HG03575 (cell line): ENCODE measurements at regions not wholly inside any gene's neighbourhood (a gene's known extent, or its start where the extent isn't known, plus 50 kb on each side); places are given as distances from the start of the nearest gene placed in this dataset.
"Not testable (repeated sequence)": the region's sequence is repeated elsewhere in the genome, so short reads cannot be mapped to it uniquely, and the experiment has no call there.

ENCODE experiments used
- ATAC-seq: cut with Tn5 transposase; IDR thresholded peaks from one replicate; pipeline ENCODE4 v1.9.1; 2021; ENCODE audit not compliant: unreplicated experiment, insufficient number of reproducible peaks, low FRiP score; ENCODE audit errors: extremely low read depth

- ATAC-seq: no peak
Observed at GRCh38 chr2:208983486-208983885, 440.4 kb upstream of the MAP2 start.

GRCh38 chr2:208984376-208985090 lies 439.3 kb upstream of the MAP2 start:
- ATAC-seq: no peak

GRCh38 chr2:208985644-208986043 lies 438.2 kb upstream of the MAP2 start:
- ATAC-seq: no peak

GRCh38 chr2:208990716-208991115 lies 433.1 kb upstream of the MAP2 start:
- ATAC-seq: no peak

DNA sequence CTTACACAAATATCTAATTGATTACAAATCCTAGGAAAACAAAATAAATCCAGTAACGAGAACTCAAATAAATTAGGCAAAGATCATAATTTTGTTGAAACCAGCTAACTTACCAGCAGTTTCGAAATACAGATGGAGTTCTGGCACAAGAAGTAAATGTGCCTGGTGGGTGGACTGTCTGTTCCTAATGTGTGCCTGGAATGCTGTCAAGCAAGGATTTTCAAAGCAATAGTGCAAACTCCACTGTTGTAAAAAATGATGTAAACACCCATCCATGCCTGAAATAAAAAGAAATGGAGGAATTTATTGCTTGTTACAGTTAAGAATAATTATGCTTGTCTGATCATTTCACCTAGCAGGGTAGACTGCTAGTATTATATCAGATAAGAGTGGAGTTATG lies 423.9 kb upstream of the MAP2 start:
- ATAC-seq: no peak

GRCh38 chr2:209002054-209002453 lies 421.8 kb upstream of the MAP2 start:
- ATAC-seq: no peak

DNA sequence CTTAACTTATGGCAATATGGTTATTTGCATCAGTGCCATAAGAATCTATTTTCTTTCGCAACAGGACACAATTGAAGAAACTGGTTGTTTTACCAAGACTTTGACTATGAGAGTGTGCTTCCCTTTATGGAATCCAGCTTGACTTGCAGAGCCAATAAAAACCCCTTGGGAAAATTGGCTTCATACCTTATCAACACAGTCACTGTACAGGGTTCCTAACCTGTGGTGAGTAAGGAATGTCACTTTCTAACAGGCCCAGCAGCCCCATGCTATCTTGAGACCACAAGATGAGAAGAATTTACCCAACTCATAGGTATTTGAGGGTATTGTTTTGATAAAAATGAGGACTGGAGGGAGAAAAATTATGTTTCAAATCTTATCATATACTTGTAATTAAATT lies 418.5 kb upstream of the MAP2 start:
- no peak for ATAC-seq

DNA sequence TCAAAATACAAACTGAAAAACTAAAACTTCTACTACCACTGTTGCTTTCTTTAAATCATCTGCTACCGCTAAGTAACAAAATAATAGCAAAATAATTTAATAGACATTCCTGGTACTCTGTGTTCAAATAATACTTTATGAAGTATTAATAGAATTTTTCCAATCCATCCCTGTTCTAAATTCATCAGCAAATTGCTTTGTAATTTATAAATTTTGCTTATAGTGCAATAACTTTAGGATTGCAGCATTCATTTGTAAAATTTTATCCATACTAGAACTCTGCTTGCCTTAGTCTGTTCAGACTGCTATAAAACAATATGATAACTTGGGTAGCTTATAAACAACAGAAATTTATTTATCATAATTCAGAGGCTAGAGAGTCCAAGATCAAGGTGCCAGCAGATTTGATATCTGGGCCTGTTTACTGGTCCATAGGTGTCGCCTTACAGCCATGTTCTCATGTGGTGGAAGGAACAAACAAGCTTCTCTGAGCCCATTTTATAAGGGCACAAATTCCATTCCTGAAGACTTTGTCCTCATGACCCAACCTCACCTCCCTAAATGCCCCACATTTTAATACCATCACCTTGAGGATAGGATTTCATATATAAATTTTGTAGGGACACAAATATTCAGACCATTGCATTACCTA lies 415.1 kb upstream of the MAP2 start:
- ATAC-seq: no peak

DNA sequence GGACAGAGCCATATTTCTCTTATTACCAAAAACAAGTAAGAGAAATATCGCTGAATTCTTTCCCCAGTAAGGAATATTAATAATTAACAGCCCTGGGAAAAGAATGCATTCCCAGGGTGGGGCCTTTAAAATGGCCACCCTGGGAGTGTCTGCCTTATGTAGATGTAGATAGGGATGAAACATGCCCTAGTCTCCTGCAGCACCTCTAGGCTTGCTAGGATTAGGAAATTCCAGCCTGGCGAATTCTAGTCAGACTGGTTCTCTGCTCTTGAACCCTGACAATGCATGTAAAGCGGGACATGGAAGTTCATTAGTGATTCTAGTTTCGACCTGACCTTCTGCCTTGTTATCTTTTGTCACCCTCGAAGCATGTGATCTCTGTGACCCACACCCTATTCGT lies 405.2 kb upstream of the MAP2 start:
- ATAC-seq: not testable (repeated sequence)

DNA sequence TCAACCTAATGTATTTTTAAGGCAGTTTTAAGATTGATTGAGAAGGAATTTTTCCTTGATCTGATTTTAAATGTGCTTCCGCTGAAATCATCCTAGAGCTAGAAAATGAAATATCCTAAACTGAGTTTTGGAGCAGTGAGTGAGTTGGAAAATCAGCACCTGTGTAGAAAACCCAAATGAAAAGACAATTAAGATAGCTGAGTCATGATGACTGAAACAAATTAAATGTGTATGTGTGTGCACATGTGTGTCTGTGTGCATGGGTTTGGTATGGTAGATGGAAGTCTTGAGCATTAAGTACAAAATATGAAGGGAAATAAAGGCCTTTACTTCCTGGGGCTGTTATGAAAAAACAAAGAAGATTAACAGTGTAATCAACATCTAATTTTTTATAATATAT lies 394.6 kb upstream of the MAP2 start:
- ATAC-seq: no peak

DNA sequence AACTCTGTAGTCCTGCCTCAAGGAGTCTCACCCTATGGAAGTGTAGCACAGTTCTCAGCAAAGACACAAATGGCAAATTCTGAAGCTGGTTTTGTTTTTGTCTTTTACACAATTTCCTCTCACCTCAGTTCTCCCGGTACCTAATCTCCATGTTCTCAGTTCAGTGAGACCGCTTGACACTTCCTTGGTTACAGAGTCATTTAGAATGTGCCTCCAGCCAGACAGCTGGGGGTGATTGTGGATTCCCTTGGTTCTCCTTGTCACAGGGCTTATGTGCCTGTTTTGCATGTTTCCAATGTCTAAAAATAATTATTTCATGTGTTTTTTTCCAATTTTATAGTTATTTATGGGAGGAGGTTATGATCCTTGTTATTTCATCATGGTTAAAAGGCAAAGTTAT lies 379.5 kb upstream of the MAP2 start:
- no peak for ATAC-seq

- ATAC-seq: no peak
Observed at GRCh38 chr2:209046163-209046562, 377.7 kb upstream of the MAP2 start.

- ATAC-seq: no peak
Observed at GRCh38 chr2:209049608-209050007, 374.2 kb upstream of the MAP2 start.

DNA sequence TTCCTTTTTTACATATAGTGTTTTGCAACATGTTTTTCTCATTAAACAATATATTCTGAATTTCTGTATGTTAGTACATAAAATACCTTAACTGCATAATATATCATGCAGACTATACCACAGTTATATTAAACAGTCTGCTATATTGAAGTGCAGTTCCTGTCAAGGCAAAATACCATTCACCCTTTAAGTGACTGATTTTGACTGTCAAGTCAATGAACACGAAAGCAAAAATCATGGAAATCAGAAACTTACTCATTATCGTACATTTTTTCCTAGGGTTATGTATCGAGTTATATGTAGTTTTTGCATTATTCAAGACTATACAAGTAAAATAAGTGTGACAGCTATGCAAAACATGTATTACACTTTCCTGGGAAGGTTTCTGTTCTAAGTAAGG lies 361.6 kb upstream of the MAP2 start:
- no peak for ATAC-seq

DNA sequence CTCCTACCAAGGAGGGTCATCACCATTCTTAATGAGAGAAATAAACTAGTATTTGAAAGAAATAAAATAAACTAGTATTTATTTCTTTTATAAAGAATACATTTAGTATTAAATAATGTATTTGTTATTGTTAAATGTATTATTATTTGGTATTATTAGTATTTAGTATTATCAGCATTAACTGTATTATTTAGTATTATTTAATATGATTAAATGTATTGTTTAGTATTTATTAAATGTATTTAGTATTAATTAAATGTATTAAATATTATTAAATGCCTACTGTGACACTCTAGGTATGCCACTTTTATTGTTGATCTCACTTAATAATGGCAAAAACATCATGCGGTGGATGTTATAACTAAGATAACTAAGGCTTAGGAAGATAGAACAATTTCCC lies 353.6 kb upstream of the MAP2 start:
- no peak for ATAC-seq

DNA sequence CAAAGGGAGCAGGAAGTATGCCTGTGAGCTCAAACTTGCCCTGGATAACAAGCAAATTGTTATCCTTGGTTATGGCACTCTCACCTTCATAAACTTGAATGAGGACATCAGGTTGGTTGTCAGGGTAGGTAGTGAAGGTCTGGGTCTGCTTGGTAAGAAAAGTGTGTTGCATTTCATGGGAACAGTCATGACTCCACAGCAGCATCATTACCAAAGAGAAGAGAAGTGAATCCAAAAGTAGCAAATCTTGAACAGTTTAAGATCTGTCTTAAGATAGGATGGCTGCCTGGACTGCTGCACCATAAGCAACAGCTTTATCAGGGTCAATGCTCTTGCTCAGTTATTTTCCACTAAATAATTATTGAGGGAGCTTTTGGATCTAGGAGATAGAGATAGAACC lies 350.7 kb upstream of the MAP2 start:
- no peak for ATAC-seq

- no peak for ATAC-seq
Observed at GRCh38 chr2:209074711-209075110, 349.1 kb upstream of the MAP2 start.

DNA sequence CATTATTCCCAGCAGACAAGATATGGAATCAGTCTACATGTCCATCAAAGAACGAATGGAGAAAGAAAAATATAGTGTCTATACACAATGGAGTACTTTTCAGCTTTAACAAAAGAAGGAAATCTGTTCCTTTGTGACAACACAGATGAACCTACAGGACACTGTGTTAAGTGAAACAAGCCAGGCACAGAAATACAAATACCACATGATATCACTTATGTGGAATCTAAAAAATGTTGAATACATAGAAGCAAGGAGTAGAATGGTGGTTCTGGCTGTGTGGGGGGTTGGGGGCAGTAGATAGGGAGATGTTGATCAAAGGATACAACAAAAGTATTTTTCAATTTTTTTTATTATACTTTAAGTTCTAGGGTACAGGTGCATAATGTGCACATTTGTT lies 347.7 kb upstream of the MAP2 start:
- ATAC-seq: no peak

DNA sequence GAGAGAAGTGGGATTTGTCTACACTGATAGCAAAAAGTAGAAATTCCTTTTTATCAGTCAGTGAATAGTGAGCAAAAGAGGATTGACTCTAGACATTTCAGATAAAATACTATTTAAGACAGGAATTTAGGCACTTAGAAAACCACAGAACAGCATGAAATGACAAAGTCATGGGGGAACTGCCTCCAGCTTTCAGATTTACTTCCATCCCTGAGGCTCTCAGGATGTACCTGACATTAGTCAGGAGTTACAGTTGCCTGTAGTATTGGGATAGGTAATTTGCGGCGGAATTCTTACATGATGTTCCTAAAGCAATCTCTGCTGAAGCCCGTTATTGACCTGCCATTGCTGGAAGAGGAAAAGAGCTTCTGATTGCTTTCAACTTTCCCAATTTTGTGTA lies 337.1 kb upstream of the MAP2 start:
- ATAC-seq: no peak

GRCh38 chr2:209091056-209091455 lies 332.8 kb upstream of the MAP2 start:
- no peak for ATAC-seq

- ATAC-seq: no peak
Observed at GRCh38 chr2:209094221-209094620, 329.6 kb upstream of the MAP2 start.
